SK-N-SH (cell line): ENCODE measurements at regions not wholly inside any gene's neighbourhood (a gene's known extent, or its start where the extent isn't known, plus 50 kb on each side); places are given as distances from the start of the nearest gene placed in this dataset.

ENCODE experiments used
- CTCF ChIA-PET: fragments of 300-600, 350-600 bp; formaldehyde crosslinking; extraction: SDS; loops from one replicate; lab custom pipeline; 2021; lab: Yijun Ruan, JAX
- POLR2A ChIA-PET: fragments of 350-600 bp; sonication (Branson Sonifier 250); formaldehyde crosslinking; extraction: SDS; loops from one replicate; lab custom pipeline; 2020; ENCODE audit warnings: antibody characterized with exemption, inconsistent platforms; lab: Yijun Ruan, JAX
- DNase-seq: peaks from one replicate; pipeline ENCODE4 v3.0.0; 2012
- H2AFZ ChIP-seq: fragments of 200-600 bp; sonication (generic); 2 replicates; pipeline ENCODE4 v1.8.1; 2016; ENCODE audit warnings: antibody characterized with exemption, mild to moderate bottlenecking, low read depth
- H3F3A ChIP-seq: fragments of 200-600 bp; sonication (generic); replicated peaks from 2 replicates; pipeline ENCODE3; 2016; ENCODE audit warnings: antibody characterized with exemption, mild to moderate bottlenecking; ENCODE audit not compliant: insufficient read depth
- H3K27ac ChIP-seq, 2 experiments: fragments of 200-500 bp in 1 of 2; fragments of 200-600 bp in 1 of 2; sonication (Bioruptor generic) in 1 of 2; sonication (generic), shearing (Covaris generic) in 1 of 2; 2 replicates each; pipeline versions ENCODE4 v1.5.1 to v1.6.1; 2014 to 2016; ENCODE audit warnings: low read depth in 2 of 2, inconsistent platforms in 1 of 2, low read length in 1 of 2, mild to moderate bottlenecking in 1 of 2, mixed read lengths in 1 of 2
- H3K27me3 ChIP-seq: fragments of 200-600 bp; sonication (generic), shearing (Covaris generic); 2 replicates; pipeline ENCODE4 v1.6.1; 2016; ENCODE audit warnings: mixed run types; ENCODE audit not compliant: insufficient read depth
- H3K36me3 ChIP-seq, 2 experiments: fragments of 200-500 bp in 1 of 2; fragments of 200-600 bp in 1 of 2; sonication (Bioruptor generic) in 1 of 2; sonication (generic) in 1 of 2; replicated peaks in 1 of 2; 2 replicates each; pipeline versions ENCODE3 to v1.5.1; 2014 to 2016; ENCODE audit warnings: low read length in 1 of 2, mild to moderate bottlenecking in 1 of 2; ENCODE audit not compliant: insufficient read depth in 2 of 2, control insufficient read depth in 1 of 2
- H3K4me1 ChIP-seq, 2 experiments: fragments of 200-500 bp in 1 of 2; fragments of 200-600 bp in 1 of 2; sonication (Bioruptor generic) in 1 of 2; sonication (generic), shearing (Covaris generic) in 1 of 2; 2 replicates each; pipeline versions ENCODE4 v1.5.1 to v1.6.1; 2014 to 2016; ENCODE audit warnings: low read depth in 1 of 2, low read length in 1 of 2, mixed run types in 1 of 2; ENCODE audit not compliant: insufficient read depth in 2 of 2, control insufficient read depth in 1 of 2
- H3K4me2 ChIP-seq: fragments of 200-600 bp; sonication (generic), shearing (Covaris generic); 2 replicates; pipeline ENCODE4 v1.6.1; 2017; ENCODE audit warnings: mixed run types
- H3K4me3 ChIP-seq, 2 experiments: fragments of 200-500 bp in 1 of 2; fragments of 200-600 bp in 1 of 2; sonication (Bioruptor generic) in 1 of 2; sonication (generic), shearing (Covaris generic) in 1 of 2; 2 replicates each; pipeline versions ENCODE4 v1.5.1 to v1.8.1; 2014 to 2016; ENCODE audit warnings: low read depth in 2 of 2, inconsistent platforms in 1 of 2, low read length in 1 of 2, mild to moderate bottlenecking in 1 of 2, mixed read lengths in 1 of 2, moderate library complexity in 1 of 2
- H3K79me2 ChIP-seq: fragments of 200-600 bp; sonication (generic); 2 replicates; pipeline ENCODE4 v1.8.1; 2017; ENCODE audit warnings: mild to moderate bottlenecking; ENCODE audit not compliant: insufficient read depth
- H3K9ac ChIP-seq: fragments of 200-600 bp; sonication (generic); 2 replicates; pipeline ENCODE4 v1.6.1; 2017; ENCODE audit warnings: mixed run types
- H3K9me2 ChIP-seq: fragments of 200-600 bp; sonication (generic); 2 replicates; pipeline ENCODE4 v1.6.1; 2017; ENCODE audit warnings: mixed run types
- H3K9me3 ChIP-seq: fragments of 200-600 bp; sonication (generic); 2 replicates; pipeline ENCODE4 v1.6.1; 2017; ENCODE audit warnings: mixed run types, mild to moderate bottlenecking, moderate library complexity
- H4K20me1 ChIP-seq: fragments of 200-600 bp; sonication (generic); 2 replicates; pipeline ENCODE4 v1.6.1; 2017; ENCODE audit warnings: mild to moderate bottlenecking, mixed run types; ENCODE audit not compliant: insufficient read depth
- EP300 ChIP-seq, 2 experiments: IDR thresholded peaks; 2 replicates each; pipeline versions ENCODE4 v1.4.0 to v1.6.1; 2012; ENCODE audit warnings: borderline replicate concordance in 1 of 2, low read depth in 1 of 2, low read length in 1 of 2
- EZH2phosphoT487 ChIP-seq: fragments of 200-600 bp; sonication (generic); IDR thresholded peaks from 2 replicates; pipeline ENCODE4 v1.6.1; 2017; ENCODE audit warnings: low read depth, mixed run types, mild to moderate bottlenecking, antibody characterized with exemption, moderate library complexity, borderline replicate concordance
- FOSL2 ChIP-seq: IDR thresholded peaks from 2 replicates; pipeline ENCODE4 v1.4.0; 2012; ENCODE audit warnings: low read depth, mild to moderate bottlenecking, moderate library complexity, borderline replicate concordance
- GABPA ChIP-seq: IDR thresholded peaks from 2 replicates; pipeline ENCODE4 v1.4.0; 2012; ENCODE audit warnings: low read depth, mild to moderate bottlenecking
- GATA2 ChIP-seq: sonication (generic); formaldehyde crosslinking; IDR thresholded peaks from 2 replicates; pipeline ENCODE4 v1.5.0; 2020; ENCODE audit warnings: mild to moderate bottlenecking, missing genetic modification reagents
- JUND ChIP-seq: IDR thresholded peaks from 2 replicates; pipeline ENCODE4 v1.4.0; 2012
- MEF2A ChIP-seq: IDR thresholded peaks from 2 replicates; pipeline ENCODE4 v1.4.0; 2012; ENCODE audit warnings: low read depth, borderline replicate concordance
- MXI1 ChIP-seq: IDR thresholded peaks from 2 replicates; pipeline ENCODE4 v1.6.1; 2012; ENCODE audit warnings: mild to moderate bottlenecking, low read depth, low read length, improper control_type of control experiment
- PBX3 ChIP-seq: IDR thresholded peaks from 2 replicates; pipeline ENCODE4; 2012
- POLR2AphosphoS5 ChIP-seq: IDR thresholded peaks from 2 replicates; pipeline ENCODE4 v1.6.1; 2012; ENCODE audit warnings: low read depth, low read length
- RCOR1 ChIP-seq: fragments of 150-350 bp; IDR thresholded peaks from 2 replicates; pipeline ENCODE4 v1.6.1; 2017; ENCODE audit warnings: antibody characterized with exemption, low read length
- RXRA ChIP-seq: IDR thresholded peaks from 2 replicates; pipeline ENCODE4 v1.4.0; 2012; ENCODE audit warnings: low read depth, mild to moderate bottlenecking, borderline replicate concordance
- SIN3A ChIP-seq: IDR thresholded peaks from 2 replicates; pipeline ENCODE4 v1.6.1; 2012; ENCODE audit warnings: low read depth, mild to moderate bottlenecking, low read length, moderate library complexity, borderline replicate concordance
- SMC3 ChIP-seq: IDR thresholded peaks from 2 replicates; pipeline ENCODE4 v1.6.1; 2012; ENCODE audit warnings: low read depth, low read length, improper control_type of control experiment
- TCF12 ChIP-seq: IDR thresholded peaks from 2 replicates; pipeline ENCODE4 v1.4.0; 2012
- TEAD4 ChIP-seq: IDR thresholded peaks from 2 replicates; pipeline ENCODE4 v1.4.0; 2012; ENCODE audit warnings: mild to moderate bottlenecking, borderline replicate concordance; ENCODE audit not compliant: insufficient read depth
- USF2 ChIP-seq: fragments of 150-350 bp; IDR thresholded peaks from 2 replicates; pipeline ENCODE4 v1.6.1; 2017; ENCODE audit warnings: antibody characterized with exemption, low read length, low read depth, borderline replicate concordance
- ZBTB33 ChIP-seq: IDR thresholded peaks from 2 replicates; pipeline ENCODE4 v1.4.0; 2012; ENCODE audit warnings: low read depth, borderline replicate concordance
- WGBS: methylation state at CpG from one replicate; pipeline ENCODE4 v1.1.6; 2017; ENCODE audit warnings: low lambda C conversion rate; 5-methylcytosine and 5-hydroxymethylcytosine counted together

- no peaks in the 10 kb centered on the region for H3K27me3 ChIP-seq
- H3F3A ChIP-seq, result peaks cover 4% of the 10 kb centered on the region
- ChIA-PET POLR2A (interaction anchor here (0.9 kb wide), 1 partner anchor 32 kb away, joined by 3 read pairs; no protein-coding TSS in a partner anchor), CTCF (interaction anchor here (0.7 to 1.2 kb wide), 4 partner anchors 51 to 810 kb away, joined by 3 to 4 read pairs (median 4); no protein-coding TSS in a partner anchor)
- no peaks in the 10 kb centered on the region for H3K9me3 ChIP-seq
- no peaks in the 10 kb centered on the region for H3K36me3 ChIP-seq
- H2AFZ ChIP-seq, result peak overlapping the region; percentile 8; the same call in 1 of the 2 replicates
- WGBS, result 44% methylated on average over 3 of the region's 3 CpGs
- H3K27ac ChIP-seq, result peak overlapping the region in 1 of 2 experiments; percentile 64; a peak in 2 of 4 replicates
- peaks cover 11 to 19% of the 10 kb centered on the region in 2 experiments; a peak in 3 of 4 replicates for H3K4me1 ChIP-seq
- no peak overlapping the region for H3K4me3 ChIP-seq
- H3K79me2 ChIP-seq, result no peaks in the 10 kb centered on the region
- DNase-seq, result no peak
- TF ChIP-seq MXI1 (peak; percentile 11; the same call in 1 of the 2 replicates), RCOR1 (no peak), SMC3 (no peak), TEAD4 (0 out of 2 replicates have a peak, but pooled peaks have one; percentile 35), SIN3A (no peak), GATA2 (CRISPR knock-in tag) (0 out of 2 replicates have a peak, but pooled peaks have one; percentile 17), TCF12 (peak; percentile 58), EP300 (IDR thresholded peaks at IDR 0.05; ENCODE audit: borderline replicate concordance in 1 of 2, low read depth in 1 of 2, low read length in 1 of 2) (peak in 1 of 2 experiments; percentile 69; a peak in 2 of 4 replicates), FOSL2 (peak; percentile 50), JUND (peak; percentile 14; the same call in 1 of the 2 replicates)
- H3K9ac ChIP-seq, result no peak overlapping the region
- no peak overlapping the region for H3K4me2 ChIP-seq
- H3K9me2 ChIP-seq, result no peaks in the 10 kb centered on the region
- H4K20me1 ChIP-seq, result no peaks in the 10 kb centered on the region
These were observed 534.5 kb upstream of the TBL1XR1 start for GRCh38 chr3:177731644-177732268.

GRCh38 chr3:177733233-177733632 is 536.0 kb upstream of the TBL1XR1 start:
- Histone ChIP-seq H3K4me1 (peaks cover 11 to 19% of the 10 kb centered on the region in 2 experiments; a peak in 3 of 4 replicates), H3K4me2 (no peak overlapping the region), H3K9me3 (no peaks in the 10 kb centered on the region), H3K9me2 (no peaks in the 10 kb centered on the region), H3F3A (peaks cover 4% of the 10 kb centered on the region), H3K27me3 (no peaks in the 10 kb centered on the region), H3K79me2 (no peaks in the 10 kb centered on the region), H3K27ac (no peak overlapping the region), H2AFZ (no peak overlapping the region), H3K36me3 (no peaks in the 10 kb centered on the region), H4K20me1 (no peaks in the 10 kb centered on the region), H3K4me3 (no peak overlapping the region), H3K9ac (no peak overlapping the region)
- TF ChIP-seq USF2 (no peak), RXRA (no peak), EZH2phosphoT487 (no peak), PBX3 (no peak), SIN3A (no peak), ZBTB33 (no peak), MEF2A (no peak), GABPA (no peak), POLR2AphosphoS5 (no peak)
- WGBS, result 100% methylated on average over 1 of the region's 1 CpG
- no peak for DNase-seq
- CTCF ChIA-PET, result interaction anchor here (1.2 kb wide), 1 partner anchor 53 kb away, joined by 3 read pairs; no protein-coding TSS in a partner anchor
- POLR2A ChIA-PET, result no interaction called here
